ENCODE measurements at regions not wholly inside any gene's neighbourhood (a gene's known extent, or its start where the extent isn't known, plus 50 kb on each side); places are given as distances from the start of the nearest gene placed in this dataset.

DNA sequence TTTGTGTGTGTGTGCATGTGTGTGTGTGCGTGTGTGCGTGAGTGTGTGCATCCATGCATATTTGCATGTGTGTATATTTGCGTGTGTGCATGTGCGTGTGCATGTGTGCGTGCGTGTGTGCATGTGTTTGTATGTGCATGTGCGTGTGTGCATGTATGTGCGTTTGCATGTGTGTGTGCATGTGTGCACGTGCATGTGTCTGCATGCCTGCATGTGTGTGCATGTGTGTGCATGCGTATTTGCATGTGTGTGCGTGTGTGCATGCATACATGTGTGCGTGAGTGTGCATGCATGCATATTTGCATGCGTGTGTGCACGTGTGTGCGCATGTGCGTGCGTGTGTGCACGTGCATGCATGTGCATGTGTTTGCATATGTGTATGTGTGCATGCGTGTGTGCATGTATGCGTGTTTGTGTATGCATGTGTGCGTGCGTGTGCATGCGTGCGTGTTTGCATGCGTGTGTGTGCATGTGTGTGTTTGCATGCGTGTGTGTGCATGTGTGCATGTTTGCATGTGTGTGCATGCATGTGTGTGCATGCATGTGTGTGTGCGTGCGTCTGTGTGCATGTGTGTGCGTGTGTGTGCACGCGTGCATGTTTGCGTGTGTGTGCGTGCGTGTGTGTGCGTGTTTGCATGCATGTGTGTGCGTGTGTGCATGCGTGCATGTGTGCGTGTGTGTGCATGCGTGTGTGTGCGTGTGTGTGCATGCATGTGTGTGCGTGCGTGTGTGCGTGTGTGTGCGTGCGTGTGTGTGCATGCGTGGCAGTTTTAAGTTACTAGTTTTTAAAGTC lies 57.7 kb upstream of the SMOC2 start:
- DNase-seq (ENCODE audit: low spot score in 2 of 2) (no peak), FAIRE-seq (no peak)

DNA sequence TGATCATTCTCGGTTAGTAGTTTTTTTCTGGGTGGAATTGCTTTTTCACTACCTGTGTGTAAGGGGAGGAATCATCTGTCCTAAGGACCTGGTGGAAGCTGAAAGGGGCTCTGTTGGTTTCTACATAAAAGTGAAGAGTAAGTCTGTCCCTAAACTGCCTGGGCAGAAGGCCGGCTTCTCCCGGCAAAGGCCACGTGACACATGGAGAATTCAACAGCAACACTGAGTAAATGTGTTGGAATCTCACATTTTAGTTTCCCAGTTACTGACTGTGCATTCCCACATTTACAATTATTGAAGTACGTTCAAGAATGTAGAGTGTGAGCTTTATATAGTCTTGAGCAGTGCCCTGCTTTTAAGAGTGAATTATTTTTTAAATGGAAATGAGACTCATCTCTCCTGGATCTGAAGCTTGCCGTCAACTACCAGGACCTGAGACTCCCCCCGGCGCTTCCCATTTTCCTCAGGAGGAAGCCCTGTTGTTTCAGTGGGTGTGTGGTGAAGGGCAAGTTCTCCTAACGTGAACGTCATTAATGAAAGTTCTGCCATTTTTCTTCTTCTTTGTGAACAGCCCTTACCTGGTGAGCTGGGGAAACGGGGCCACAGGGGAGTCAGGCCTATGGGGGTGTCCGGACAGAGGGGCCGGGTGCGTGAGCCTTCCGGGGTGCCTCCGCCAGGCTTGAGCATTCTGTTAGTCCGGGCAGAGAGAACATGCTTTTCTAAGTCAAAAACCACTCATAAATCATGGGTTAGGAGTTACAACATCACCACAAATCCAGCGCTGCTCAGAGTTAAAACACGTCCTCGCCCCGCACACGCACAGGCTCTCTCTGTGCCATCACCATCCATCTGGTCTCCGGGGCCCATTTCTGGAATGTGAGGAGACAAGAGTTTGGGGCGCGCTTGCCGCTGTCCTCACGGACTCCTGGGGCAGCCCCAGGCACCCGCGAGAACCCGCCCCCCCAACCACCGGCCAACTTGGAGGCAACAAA lies 56.6 kb upstream of the SMOC2 start:
- DNase-seq (ENCODE audit: low spot score in 2 of 2) (no peak), FAIRE-seq (no peak)

DNA sequence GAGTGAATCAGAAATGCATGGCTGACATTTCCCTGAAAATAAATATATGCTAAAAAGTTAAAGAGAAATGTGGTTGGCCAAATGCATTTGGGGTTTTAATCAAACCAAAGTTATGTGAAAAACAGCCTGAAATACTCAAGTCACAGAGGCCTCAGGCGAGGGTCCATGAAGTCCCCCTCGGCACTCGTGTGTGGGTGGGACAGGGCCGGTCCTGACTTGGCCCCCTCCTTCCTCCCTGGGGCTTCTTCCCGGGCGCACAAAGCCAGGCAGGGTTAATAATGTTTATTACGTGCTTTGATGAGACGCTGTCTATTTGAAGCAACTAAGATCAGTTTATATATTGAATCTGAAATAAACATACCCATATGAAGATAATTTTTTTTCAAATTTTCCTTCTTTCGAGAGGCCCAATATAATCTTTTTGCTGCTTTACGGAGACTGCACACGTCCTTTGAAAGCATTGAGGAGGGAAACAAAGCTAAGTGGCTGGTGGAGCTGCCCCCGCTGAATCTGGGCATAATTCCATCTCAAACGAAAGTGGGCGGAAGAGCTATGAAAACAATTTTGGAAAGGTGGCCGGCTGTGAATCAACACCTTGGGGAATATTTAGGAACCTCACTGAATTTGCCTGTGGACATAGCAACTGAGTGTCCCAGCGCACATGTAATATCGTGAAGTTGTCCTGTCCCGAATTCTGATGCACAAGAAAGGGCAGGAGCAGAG lies 55.8 kb upstream of the SMOC2 start:
- no peak for DNase-seq (ENCODE audit: low spot score in 2 of 2)
- no peak for FAIRE-seq

DNA sequence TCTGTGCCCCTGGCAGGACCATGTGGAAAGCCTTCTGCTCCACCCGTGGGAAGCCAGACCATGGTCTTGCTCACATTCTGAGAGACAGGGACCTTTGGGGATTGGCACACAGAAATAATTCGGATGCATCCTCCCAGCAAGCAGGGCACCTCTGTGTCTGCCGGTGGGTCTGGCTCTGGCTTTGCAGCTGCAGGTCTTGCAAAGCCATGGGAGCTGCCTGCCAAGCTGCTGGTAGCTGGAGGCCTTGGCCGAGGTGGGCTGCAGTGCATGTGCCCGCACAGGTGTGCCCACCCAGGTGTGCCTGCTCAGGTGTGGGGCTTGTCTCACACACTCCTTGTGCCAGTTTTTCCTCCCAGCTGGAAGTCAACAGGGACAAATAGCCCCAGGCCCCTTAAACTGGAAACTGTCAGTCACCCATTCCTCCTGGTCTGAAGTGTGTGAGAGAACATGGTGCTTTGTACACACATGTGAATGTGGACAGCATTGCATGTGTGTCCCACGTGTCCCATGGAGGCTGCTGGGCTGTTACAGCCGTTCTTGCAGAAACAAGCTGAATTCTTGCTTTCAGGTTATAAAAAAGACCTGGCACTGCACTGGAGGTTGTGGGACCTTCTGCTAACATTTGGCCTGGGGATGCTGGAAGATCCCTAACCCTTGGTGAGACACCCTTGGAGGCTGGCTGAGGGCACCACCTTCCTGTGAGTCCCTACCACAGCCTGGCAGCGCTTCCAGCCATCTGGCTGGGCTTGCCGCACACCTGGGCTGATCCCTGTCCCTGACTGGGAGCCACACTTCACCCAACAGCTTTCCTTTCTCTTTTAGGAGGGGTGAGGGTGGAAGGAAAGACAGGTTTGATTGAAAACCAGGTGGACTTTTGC lies 54.9 kb upstream of the SMOC2 start:
- no peak for DNase-seq (ENCODE audit: low spot score in 2 of 2)
- FAIRE-seq, result no peak

DNA sequence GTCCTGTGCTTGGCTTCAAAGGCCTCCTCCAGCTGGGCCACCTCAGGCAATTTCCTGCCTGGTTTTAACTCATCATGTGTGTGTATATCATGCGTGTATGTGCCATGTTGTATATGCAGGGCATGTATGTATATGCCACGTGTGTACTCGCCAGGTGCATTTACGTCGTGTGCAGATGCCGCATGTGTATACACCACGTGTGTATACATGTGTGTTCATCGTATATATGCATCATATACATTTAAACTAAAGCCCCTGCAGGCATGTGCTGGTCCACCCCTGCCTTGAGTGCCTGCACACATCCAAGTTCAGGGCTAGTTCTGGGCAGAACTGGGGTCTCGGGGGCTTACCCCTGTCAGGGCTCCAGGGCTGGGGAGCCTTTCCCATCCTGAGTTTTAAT lies 54.0 kb upstream of the SMOC2 start:
- DNase-seq (ENCODE audit: low spot score in 2 of 2) (no peak), FAIRE-seq (no peak)

DNA sequence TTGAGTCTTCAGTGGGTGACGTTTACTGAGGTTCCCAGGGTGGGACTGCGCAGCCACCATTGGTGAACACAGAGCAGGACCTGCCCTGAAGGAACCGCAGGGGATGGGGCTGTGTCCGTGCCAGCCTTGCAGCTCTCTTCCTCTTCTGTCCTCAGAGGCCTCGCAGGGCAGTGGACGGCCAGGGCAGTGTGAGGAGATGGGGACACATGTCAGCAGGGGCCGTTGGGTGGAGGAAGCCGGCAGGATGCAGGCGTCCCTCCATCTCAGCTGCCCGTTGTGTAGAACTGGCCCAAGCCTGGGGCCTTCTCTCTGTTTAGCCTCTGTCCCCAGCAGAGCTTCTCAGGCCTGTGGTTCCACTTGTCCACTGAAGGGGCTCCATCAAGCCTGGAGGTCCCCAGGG lies 53.6 kb upstream of the SMOC2 start:
- DNase-seq (ENCODE audit: low spot score in 2 of 2) (no peak), FAIRE-seq (no peak)

DNA sequence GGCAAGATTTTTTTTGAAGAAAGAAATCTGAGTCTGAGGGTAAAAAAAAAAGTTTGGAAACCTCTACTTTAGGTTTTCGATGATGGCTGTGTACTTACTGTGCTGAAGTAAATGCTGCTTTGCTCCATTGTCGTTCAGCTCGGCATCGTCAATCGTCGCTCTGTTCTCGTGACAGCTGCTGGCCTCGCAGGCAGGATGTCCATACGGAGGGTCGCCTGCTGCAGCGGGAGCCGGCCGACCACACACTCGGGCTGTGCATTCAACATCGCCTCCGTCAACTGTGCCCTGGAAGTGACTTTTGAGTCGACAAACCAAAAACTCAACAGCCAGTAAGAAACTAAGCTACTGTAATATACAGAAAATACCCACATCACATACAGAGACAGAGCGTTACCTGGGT lies 53.1 kb upstream of the SMOC2 start:
- DNase-seq (ENCODE audit: low spot score in 2 of 2), result no peak
- FAIRE-seq, result no peak

DNA sequence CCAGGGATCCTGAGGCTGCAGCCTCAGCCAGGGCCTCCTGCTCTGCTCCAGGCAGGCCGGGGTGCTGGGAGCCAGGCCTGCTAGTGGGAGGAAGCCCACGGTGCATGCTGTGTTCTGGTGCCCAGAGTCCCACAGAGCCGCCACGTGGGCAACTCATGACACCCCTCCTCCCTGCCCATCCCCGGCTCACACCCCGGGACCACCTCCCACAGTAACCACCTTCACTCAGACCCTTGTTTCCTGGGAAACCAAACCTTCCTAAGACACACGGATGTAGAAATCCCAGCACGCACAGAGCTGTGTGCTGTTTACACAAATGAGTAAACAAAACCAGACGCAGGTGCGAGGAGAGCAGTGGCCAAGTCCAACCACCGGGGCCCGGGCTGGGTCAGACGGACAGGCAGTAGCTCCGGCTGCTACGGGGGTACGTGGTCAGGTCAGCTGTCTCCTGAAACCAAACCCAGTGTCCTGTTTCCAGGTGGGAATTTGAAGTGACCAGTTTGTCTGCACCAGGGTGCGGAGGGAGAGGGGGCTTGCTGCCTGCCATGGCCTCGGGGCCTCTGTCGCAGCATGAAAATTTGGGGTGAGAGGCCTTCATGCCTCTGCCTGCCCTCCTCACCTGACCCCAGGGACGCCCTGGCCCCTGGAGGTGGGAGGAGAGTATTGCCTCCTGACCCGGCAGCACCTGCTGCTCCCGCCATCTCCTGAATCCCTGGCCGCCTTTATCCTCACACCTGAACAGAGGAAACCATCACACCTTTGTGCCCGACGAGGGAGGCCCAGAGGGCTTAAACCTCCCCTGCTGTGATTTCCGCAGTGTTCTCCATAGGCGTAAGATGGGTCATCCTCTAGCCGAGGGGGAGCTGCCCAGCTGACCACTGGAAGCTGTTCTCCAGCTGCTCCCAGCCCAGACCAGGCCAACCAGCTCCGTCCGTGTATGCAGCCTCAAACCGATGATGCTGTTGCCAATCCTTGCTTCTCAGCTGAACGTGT lies 52.0 kb upstream of the SMOC2 start:
- no peak for DNase-seq (ENCODE audit: low spot score in 2 of 2)

DNA sequence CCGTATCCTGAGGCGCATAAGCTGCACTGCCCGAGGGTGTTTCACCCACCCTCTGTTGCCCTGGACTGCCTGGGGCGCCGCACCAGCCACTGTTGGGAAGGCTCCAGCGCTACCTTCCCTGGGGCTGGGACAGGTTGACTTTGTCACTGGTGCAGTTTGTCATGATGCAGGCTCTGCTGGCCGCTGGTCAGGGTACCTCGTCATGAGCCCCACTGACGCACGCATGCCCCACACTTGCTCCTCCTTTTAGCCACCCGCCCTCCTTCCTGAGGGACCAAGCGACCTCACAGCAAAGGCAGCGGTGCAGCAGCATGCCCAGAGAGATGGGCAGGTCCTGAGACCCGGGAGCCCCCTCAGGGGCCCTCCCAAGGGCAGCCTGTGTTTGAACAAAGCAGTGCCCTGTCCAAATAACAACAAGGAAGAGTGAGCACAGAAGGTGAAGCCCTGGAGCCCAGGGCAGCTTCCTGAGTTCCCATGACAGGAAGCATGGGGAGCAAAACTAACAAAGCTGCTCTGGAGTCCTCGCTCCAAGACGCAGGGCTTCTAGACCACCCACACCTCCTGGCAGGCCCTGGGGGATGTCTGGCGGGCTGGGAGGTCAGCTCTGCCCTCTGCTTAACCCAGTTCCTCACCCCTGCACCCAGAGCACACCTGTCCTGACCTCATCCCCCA lies 50.1 kb upstream of the SMOC2 start:
- FAIRE-seq, result no peak
- no peak for DNase-seq (ENCODE audit: low spot score in 2 of 2)

More for the DNA sequence above, 52.0 kb upstream of the SMOC2 start:
- no peak for FAIRE-seq

Measured in frontal cortex (tissue), 3 donors.